ENCODE measurements at regions not wholly inside any gene's neighbourhood (a gene's known extent, or its start where the extent isn't known, plus 50 kb on each side); places are given as distances from the start of the nearest gene placed in this dataset.
"Not testable (repeated sequence)": the region's sequence is repeated elsewhere in the genome, so short reads cannot be mapped to it uniquely, and the experiment has no call there.

- no peak for DNase-seq
Measured at GRCh38 chr2:190742431-190742830, 93.5 kb downstream of the NAB1 start.

DNA sequence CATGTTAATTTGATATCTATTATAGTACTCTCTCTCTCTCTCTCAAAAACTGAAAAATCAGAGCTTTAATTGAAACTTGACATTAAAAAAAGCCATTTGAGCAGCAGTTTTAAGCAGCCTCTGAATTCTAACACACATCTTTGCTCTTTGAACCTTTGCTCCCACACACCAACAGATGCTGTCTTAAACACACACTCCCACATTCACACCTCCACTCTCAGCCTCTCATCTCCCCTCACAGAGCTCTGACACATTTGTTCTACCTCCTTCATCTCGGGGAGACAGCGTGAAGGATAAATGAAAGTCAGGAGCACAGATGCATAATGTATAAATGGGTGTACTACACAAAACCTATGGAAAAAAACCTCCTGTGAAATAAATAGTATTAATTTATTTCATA is 95.2 kb downstream of the NAB1 start:
- no peak for DNase-seq

DNA sequence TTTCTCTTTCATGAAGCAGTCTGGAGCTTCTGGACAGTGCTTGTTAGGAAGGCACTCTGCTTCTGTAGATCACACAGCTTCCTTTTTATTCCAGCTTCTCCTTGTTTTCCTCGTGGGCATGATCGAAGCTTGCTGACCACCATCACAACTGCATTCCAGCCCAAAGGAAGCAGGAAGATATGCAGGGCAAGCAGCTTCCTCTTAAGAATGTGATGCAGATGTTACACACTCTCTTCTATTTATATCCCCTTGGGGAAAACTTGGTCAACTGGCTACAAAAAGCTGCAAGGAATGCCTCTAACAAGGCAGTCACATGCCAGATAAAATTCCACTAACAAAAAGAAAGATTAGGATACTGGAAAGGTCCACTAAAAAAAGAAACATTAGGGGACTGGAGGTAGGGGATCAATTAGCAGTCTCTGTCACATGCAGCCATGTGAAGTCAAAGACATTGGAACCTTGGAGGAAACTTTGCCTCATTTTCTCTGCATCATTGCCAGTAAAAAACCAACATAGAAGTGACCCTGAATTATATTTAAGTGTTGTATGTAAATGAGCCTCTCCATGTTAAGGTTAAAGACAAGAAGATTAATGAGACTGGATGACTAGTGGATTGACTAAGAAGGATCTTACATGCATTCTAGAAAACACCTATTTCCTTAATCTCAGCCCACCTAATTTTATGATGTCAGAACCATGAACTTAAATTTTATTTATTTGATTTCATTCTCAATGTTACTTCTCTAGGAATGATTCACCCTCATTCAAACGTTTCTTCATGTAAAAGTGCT is 98.3 kb downstream of the NAB1 start:
- no peak for DNase-seq

DNA sequence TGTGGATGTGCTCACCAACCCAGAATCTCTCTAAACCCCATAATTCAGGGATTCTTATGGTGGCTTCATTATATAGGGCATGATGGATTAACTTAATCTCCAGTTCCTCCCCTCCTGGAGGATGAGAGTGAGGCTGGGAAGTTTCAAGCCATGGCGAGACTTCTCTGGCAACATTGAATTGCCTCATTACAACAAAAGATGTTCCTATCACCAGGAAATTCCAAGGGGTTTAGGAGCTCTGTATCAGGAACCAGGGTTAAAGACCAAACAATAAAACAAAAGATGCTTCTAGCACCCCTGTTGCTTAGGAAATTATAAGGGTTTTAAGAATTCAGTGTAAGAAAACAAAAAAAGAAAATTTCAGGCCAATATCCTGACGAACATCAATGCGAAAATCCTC is 100.1 kb downstream of the NAB1 start:
- DNase-seq, result no peak

- no peak for DNase-seq
Measured at GRCh38 chr2:190755772-190756415, 107.0 kb downstream of the NAB1 start.

- no peak for DNase-seq
Measured at GRCh38 chr2:190759749-190760213, 110.9 kb downstream of the NAB1 start.

DNA sequence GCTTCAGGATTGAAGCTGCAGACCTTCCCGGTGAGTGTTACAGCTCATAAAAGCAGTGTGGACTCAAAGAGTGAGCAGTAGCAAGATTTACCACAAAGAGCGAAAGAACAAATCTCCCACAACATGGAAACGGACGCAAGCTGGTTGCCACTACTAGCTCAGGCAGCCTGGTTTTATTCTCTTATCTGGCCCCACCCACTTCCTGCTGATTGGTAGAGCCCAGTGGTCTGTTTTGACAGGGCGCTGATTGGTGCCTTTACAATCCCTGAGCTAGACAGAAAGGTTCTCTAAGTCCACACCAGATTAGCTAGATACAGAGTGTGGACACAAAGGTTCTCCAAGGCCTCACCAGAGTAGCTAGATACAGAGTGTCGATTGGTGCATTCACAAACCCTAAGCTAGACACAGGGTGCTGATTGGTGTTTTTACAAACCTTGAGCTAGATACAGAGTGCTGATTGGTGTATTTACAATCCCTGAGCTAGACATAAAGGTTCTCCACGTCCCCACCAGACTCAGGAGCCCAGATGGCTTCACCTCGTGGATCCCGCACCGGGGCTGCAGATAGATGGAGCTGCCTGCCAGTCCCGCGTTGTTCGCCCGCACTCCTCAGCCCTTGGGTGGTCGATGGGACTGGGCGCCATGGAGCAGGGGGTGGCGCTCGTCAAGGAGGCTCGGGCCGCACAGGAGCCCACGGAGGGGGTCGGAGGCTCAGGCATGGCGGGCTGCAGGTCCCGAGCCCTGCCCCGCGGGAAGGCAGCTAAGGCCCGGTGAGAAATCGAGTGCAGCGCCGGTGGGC is 111.7 kb downstream of the NAB1 start:
- not testable (repeated sequence) for DNase-seq

- DNase-seq, result not testable (repeated sequence)
Measured at GRCh38 chr2:190761216-190761615, 112.3 kb downstream of the NAB1 start.

DNA sequence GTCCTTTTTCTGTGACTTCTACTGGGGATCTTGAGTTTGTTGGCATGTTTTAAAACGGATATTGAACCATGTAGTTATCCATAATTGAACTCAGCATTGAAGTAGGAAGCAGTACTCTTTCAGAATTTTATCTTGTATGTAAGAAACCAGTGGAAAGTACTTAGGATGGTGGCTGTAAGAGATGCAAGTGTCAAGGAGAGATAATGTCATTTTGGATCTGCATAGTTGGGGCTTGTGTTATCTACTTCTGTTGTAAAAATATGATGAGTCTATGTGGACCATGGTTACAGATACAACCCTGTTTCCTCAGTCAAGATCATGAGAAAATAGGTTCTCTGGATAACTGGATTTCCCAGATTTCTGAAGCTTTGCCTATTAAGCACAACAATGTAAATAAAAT is 113.7 kb downstream of the NAB1 start:
- no peak for DNase-seq

DNA sequence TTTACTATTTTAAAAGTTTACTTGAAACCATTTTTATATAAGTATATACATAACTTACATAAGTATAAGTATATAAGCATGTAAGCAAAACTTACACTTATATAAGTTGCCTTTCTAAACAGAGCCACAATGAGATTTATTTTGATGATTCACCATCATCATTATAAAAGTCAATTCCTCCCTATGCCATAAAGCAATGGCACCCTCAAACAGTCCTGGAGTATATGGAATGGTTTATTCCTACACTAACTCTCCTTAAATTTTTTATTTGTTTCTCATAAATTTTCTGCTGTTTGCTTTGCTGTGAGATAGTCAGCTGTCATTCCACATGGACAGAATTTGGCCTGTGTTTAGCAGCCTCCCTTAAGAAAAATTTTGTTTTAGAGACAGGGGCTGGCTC is 114.2 kb downstream of the NAB1 start:
- DNase-seq, result no peak

- peak; percentile 50 for DNase-seq
Measured at GRCh38 chr2:190763901-190764514, 115.1 kb downstream of the NAB1 start.

- no peak for DNase-seq
Measured at GRCh38 chr2:190765386-190766173, 115.0 kb upstream of the GLS start.

DNA sequence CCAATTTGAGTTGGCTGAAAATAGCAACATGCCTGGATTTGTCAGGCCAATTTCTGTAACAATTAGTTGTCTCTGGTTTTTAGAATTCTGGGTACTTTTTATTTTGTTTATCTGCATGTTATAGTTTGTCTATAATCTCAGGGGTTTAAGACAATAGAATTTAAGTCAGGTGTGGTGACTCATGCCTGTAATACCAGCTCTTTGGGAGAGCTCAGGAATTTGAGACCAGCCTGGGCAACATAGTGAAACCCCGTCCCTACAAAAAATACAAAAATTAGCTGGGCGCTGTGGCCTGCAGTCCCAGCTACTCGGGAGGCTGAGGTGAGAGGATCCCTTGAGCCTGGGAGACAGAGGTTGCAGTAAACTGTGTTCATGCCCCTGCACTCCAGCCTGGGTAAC is 114.4 kb upstream of the GLS start:
- no peak for DNase-seq

GRCh38 chr2:190766595-190766994 is 114.0 kb upstream of the GLS start:
- DNase-seq, result no peak

DNA sequence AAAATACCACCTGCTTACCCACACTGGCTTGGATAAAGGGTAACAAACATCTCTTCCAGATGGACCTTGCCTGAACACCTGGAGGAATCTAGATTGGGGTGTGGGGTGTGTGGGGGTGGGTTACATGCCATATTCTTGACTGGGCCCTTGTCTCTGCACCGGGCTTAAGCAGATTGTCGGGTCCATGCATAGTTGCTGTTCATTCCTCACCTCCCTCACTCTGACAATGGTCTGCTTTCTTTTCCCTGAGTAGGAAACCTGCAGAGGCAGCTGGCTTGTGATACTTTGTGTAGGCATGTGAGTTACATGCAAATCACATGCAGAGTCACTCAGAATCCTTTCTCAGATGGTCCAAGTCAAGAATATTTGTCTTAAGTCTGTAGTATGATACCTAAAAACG is 112.8 kb upstream of the GLS start:
- no peak for DNase-seq

GRCh38 chr2:190769258-190769657 is 111.4 kb upstream of the GLS start:
- no peak for DNase-seq

DNA sequence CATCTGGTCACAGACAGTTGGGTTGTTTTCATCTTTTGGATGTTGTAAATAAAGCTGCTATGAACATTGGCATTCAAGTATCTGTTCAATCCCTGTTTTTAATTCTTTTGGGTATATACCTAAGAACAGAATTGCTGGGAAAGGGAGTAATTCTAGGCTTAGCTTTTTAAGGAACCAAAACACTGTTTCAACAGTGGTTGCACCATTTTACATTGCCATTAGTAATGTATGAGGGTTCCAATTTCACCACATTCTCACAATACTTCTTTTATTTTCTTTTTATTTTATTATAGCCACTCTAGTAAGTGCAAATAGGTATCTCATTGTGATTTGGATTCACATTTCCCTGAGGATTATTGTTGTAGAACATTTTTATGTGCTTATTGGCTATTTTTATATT is 108.9 kb upstream of the GLS start:
- no peak for DNase-seq

GRCh38 chr2:190780594-190780993 is 100.0 kb upstream of the GLS start:
- no peak for DNase-seq

GRCh38 chr2:190781604-190782198 is 98.9 kb upstream of the GLS start:
- DNase-seq, result peak; percentile 48

DNA sequence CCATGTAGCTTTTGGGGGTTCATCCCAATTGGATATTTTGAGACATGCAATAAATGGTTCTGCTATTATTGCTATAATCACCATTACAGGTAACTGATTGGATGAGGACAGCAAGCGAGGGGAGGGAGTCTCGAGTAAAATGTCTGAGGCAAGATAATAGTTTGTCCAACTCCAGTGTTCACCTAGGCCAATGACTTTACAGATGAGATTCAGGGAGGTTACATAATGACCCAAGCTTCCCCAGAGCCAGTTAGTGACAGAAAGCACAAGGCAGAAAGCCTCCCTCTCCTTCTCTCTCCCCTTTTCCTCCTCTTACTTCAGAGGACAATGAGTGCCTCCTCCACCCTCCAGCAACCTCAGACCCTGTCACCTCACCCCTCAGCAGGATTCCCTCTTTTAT is 98.4 kb upstream of the GLS start:
- no peak for DNase-seq

DNA sequence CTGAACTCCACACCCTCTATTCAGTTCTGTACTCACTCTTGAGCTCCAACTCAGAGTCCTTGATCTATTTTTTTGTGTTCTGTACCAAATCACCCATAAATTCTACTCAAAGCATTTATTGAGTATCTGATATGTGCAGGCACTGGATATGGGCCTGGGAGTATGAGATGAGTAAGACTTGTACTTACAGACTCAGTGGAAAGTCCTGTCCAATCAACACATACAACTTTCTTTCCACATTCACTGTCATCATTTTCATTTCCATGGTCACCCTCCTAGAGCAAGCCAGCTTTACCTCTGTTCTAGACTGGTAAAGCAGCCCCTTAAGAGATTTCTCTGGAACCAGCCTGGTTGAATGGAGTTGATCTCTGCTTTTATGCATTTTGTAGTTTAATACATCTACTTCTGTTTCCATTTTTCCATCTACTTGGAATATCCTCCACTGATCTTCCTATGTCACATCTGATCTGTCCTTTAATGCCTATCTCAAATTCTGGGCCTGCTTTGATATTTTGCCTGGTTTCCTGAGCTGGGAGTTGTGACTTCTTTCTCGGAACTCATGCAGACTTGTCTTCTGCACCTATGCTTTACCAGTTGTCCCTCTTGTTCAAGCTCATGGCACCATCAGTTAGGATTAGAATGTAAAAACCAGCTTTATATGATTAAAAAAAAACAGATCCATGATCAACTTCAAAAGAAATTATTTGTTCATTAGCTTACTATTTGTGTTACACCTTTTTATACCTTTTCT is 96.9 kb upstream of the GLS start:
- DNase-seq, result no peak
